ENCODE measurements at regions not wholly inside any gene's neighbourhood (a gene's known extent, or its start where the extent isn't known, plus 50 kb on each side); places are given as distances from the start of the nearest gene placed in this dataset.

DNA sequence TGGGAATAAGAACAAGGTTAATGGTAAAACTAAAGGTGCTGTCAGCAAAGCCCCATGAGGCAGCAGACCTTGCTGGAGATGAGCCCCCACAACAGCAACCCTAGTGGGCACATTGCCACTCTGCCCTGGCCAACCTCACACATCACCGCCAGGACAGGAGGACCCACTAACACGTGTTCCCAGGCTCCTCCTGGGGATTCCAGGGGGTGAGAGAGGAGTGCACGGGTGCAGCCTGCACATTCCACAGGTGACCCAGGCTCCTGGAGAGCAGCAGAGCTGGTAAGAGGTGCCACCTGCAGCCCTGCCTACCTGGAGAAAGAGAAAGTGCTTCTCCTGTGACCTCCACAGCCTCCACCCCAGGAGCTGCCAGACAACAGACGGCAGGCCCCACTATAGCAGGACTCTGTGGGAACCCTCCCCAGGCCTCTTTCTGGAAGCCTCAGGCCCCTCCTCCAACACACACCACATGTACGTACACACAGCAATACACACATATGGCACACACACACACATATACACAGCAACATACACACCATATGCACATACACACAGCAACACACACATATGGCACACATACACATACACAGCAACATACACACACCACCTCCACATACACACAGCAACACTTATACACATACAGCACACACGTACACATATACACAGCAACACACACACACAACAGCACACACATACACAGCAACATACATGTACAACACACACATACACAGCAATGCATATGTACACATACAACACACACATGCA lies 187.1 kb downstream of the GLI2 start:
- intact Hi-C loops (cut with micrococcal nuclease) = no loop called here
- no peaks in the 10 kb centered on the region for H3K9me3 Mint-ChIP-seq
- no peak overlapping the region for H3K4me3 Mint-ChIP-seq
- no peaks in the 10 kb centered on the region for H3K4me1 Mint-ChIP-seq
- no peak overlapping the region for H3K27ac Mint-ChIP-seq
- ChIA-PET POLR2A (no interaction called here), CTCF (no interaction called here)
- no peak for DNase-seq
- TF ChIP-seq, protein P1, sequence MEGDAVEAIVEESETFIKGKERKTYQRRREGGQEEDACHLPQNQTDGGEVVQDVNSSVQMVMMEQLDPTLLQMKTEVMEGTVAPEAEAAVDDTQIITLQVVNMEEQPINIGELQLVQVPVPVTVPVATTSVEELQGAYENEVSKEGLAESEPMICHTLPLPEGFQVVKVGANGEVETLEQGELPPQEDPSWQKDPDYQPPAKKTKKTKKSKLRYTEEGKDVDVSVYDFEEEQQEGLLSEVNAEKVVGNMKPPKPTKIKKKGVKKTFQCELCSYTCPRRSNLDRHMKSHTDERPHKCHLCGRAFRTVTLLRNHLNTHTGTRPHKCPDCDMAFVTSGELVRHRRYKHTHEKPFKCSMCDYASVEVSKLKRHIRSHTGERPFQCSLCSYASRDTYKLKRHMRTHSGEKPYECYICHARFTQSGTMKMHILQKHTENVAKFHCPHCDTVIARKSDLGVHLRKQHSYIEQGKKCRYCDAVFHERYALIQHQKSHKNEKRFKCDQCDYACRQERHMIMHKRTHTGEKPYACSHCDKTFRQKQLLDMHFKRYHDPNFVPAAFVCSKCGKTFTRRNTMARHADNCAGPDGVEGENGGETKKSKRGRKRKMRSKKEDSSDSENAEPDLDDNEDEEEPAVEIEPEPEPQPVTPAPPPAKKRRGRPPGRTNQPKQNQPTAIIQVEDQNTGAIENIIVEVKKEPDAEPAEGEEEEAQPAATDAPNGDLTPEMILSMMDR (IDR thresholded peaks at IDR 0.05) = no peak
- H3K36me3 Mint-ChIP-seq (ENCODE audit: low read depth) = no peaks in the 10 kb centered on the region
- H3K27me3 Mint-ChIP-seq = peaks cover 3% of the 10 kb centered on the region
- ATAC-seq (ENCODE audit: low read depth) = no peak

DNA sequence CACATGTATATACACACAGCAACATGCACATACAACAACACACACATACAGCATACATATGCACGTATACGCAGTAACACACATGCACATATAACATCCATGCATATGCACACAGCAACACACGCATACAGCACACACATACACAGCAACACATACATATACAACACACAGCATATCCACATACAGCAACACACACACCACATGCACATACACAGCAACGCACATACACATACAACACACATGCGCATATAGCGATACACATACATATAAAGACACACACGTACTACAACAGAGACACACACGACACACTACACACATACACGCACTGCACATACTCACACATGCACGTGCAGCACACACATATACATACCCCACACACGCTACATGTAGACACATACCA lies 187.8 kb downstream of the GLI2 start:
- no peaks in the 10 kb centered on the region for H3K4me1 Mint-ChIP-seq
- intact Hi-C loops (cut with micrococcal nuclease) = no loop called here
- peaks cover 3% of the 10 kb centered on the region for H3K27me3 Mint-ChIP-seq
- TF ChIP-seq, protein P1 (IDR thresholded peaks at IDR 0.05) = no peak
- CTCF ChIA-PET = no interaction called here
- H3K4me3 Mint-ChIP-seq = no peak overlapping the region
- no peaks in the 10 kb centered on the region for H3K36me3 Mint-ChIP-seq (ENCODE audit: low read depth)
- no peaks in the 10 kb centered on the region for H3K9me3 Mint-ChIP-seq
- no peak overlapping the region for H3K27ac Mint-ChIP-seq
- no peak for ATAC-seq (ENCODE audit: low read depth)
- DNase-seq = no peak
- POLR2A ChIA-PET = no interaction called here

GRCh38 chr2:120924924-120925323 lies 189.3 kb downstream of the GLI2 start:
- H3K9me3 Mint-ChIP-seq = no peaks in the 10 kb centered on the region
- ATAC-seq (ENCODE audit: low read depth) (no peak), DNase-seq (no peak)
- intact Hi-C loops (cut with micrococcal nuclease) = no loop called here
- ChIA-PET CTCF (no interaction called here), POLR2A (no interaction called here)
- no peaks in the 10 kb centered on the region for H3K36me3 Mint-ChIP-seq (ENCODE audit: low read depth)
- H3K27me3 Mint-ChIP-seq = peaks cover 3% of the 10 kb centered on the region
- no peak overlapping the region for H3K4me3 Mint-ChIP-seq
- H3K4me1 Mint-ChIP-seq = no peaks in the 10 kb centered on the region
- H3K27ac Mint-ChIP-seq = no peak overlapping the region
- TF ChIP-seq, protein P1 (IDR thresholded peaks at IDR 0.05) = no peak

DNA sequence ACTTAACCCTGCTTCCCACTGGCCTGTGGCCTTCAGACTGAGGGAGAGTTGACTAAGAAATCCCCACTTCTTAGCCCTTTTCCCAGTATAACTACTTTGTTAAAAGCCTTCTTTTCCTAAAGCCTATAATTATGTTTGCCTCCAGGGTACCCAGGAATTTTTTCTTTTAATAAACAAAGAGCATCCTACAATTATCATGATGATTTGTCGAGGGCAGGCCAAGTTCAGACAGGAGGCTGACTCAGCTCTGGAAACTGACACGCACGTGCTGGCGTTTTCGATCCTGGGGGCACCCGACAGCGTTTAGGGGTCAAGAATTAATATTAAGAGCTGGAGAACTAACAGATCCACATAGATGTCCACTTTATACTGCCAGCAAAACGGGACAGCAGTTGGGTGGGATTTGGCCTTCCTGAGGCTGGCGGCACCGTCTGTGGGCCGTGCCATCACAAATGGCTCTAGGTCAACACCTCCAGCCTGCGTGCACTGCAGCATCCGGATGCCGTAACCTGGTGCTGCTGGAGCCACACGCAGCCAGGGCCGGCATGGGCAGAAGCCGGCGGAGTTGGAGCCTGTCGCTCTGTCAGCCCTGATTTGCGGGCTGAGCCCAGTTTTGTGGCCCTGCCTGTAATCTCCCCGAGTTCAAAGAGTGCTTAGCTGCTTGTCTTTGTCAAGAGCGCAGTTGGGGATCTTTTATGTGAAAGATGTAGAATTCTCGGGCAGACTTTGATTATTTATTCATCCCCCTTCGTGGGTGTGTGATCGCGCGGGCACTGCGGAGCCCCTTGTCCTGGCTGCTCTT lies 191.0 kb downstream of the GLI2 start:
- TF ChIP-seq, protein P1 (IDR thresholded peaks at IDR 0.05) = no peak
- ATAC-seq (ENCODE audit: low read depth) = no peak
- Mint-ChIP-seq H3K27me3 (peaks cover 3% of the 10 kb centered on the region), H3K36me3 (ENCODE audit: low read depth) (no peaks in the 10 kb centered on the region), H3K4me1 (no peaks in the 10 kb centered on the region), H3K27ac (no peak overlapping the region), H3K4me3 (no peak overlapping the region), H3K9me3 (peaks cover 2% of the 10 kb centered on the region)
- no peak for DNase-seq
- intact Hi-C loops (cut with micrococcal nuclease) = no loop called here
- ChIA-PET POLR2A (no interaction called here), CTCF (no interaction called here)

DNA sequence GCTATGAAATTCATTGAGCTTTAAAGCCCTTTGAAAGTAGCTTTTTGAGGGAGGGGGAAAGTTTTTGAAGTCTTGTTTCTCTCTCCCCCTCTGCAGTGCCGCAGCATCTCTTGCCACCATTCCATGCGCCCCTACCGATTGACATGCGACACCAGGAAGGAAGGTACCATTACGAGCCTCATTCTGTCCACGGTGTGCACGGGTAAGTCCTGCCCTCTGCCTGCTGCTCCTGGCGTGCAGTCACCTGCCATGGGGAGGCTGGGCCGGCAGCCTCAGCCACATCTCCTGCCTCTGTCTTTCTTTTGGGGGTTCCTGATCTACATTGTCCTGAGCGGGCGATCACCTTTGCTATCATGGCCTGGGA lies 191.6 kb downstream of the GLI2 start:
- H3K4me1 Mint-ChIP-seq = no peaks in the 10 kb centered on the region
- no peak overlapping the region for H3K4me3 Mint-ChIP-seq
- CTCF ChIA-PET = no interaction called here
- POLR2A ChIA-PET = no interaction called here
- intact Hi-C loops (cut with micrococcal nuclease) = no loop called here
- TF ChIP-seq, protein P1 (IDR thresholded peaks at IDR 0.05) = no peak
- H3K27ac Mint-ChIP-seq = no peak overlapping the region
- no peaks in the 10 kb centered on the region for H3K27me3 Mint-ChIP-seq
- no peak for DNase-seq
- ATAC-seq (ENCODE audit: low read depth) = no peak
- H3K9me3 Mint-ChIP-seq = peaks cover 2% of the 10 kb centered on the region
- no peaks in the 10 kb centered on the region for H3K36me3 Mint-ChIP-seq (ENCODE audit: low read depth)
